NT2/D1 (cell line): ENCODE measurements at regions not wholly inside any gene's neighbourhood (a gene's known extent, or its start where the extent isn't known, plus 50 kb on each side); places are given as distances from the start of the nearest gene placed in this dataset.

Source experiments
- DNase-seq: peaks from one replicate; pipeline ENCODE4 v3.0.0-alpha.2; 2011; ENCODE audit warnings: low read depth, low spot score
- H3K27me3 ChIP-seq: 2 replicates; pipeline ENCODE4 v1.6.0; 2011; ENCODE audit warnings: mild to moderate bottlenecking; ENCODE audit not compliant: insufficient read length, insufficient read depth
- H3K36me3 ChIP-seq: 2 replicates; pipeline ENCODE4 v1.6.1; 2011; ENCODE audit warnings: mild to moderate bottlenecking, low read length, mixed read lengths; ENCODE audit not compliant: insufficient read depth, insufficient read length
- H3K4me1 ChIP-seq: 2 replicates; pipeline ENCODE4 v1.5.1; 2011; ENCODE audit not compliant: insufficient read depth, insufficient read length
- H3K4me3 ChIP-seq: 2 replicates; pipeline ENCODE4 v1.5.1; 2011; ENCODE audit warnings: low read depth; ENCODE audit not compliant: insufficient read length
- H3K9ac ChIP-seq: 2 replicates; pipeline ENCODE4 v1.6.0; 2011; ENCODE audit warnings: low read depth; ENCODE audit not compliant: insufficient read length
- H3K9me3 ChIP-seq: 2 replicates; pipeline ENCODE4 v1.5.1; 2011; ENCODE audit warnings: mild to moderate bottlenecking, low read length; ENCODE audit not compliant: insufficient read depth
- SUZ12 ChIP-seq: IDR thresholded peaks from 2 replicates; pipeline ENCODE4 v1.6.1; 2011; ENCODE audit not compliant: insufficient read length, insufficient read depth; ENCODE audit errors: extremely low read depth
- YY1 ChIP-seq: IDR thresholded peaks from 2 replicates; pipeline ENCODE4 v1.6.1; 2011; ENCODE audit not compliant: insufficient read length, insufficient read depth
- ZNF274 ChIP-seq: IDR thresholded peaks from 2 replicates; pipeline ENCODE4 v1.6.1; 2011; ENCODE audit warnings: mild to moderate bottlenecking, low read depth, low read length

DNA sequence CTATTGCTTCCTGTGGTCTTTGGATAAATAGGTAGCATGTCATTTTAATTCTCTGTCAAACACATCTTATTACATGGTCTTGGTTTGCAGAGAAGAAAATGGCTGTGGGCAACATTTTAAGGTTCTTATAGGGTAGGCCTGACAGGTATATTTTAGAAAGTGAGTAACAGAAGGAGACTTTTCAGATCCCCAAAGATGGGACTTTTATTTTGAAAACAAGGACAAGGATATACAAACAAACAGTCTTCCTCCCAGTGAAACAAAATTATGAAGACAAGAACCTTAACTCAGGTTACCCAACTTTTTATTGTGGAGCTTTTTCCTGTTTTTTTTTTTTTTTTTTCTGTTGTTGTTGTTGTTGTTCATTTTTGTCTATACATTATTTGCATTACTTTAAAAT lies 916.2 kb downstream of the NTRK3 start:
- Histone ChIP-seq H3K4me3 (no peak overlapping the region), H3K36me3 (no peaks in the 10 kb centered on the region), H3K27me3 (no peaks in the 10 kb centered on the region), H3K9me3 (no peaks in the 10 kb centered on the region), H3K4me1 (no peaks in the 10 kb centered on the region), H3K9ac (no peak overlapping the region)
- no peak for DNase-seq
- no peak for TF ChIP-seq SUZ12
- TF ChIP-seq ZNF274: no peak
- no peak for TF ChIP-seq YY1

GRCh38 chr15:87326269-87326668 lies 930.3 kb downstream of the NTRK3 start:
- no peaks in the 10 kb centered on the region for H3K36me3 ChIP-seq
- H3K4me1 ChIP-seq: no peaks in the 10 kb centered on the region
- DNase-seq: no peak
- TF ChIP-seq ZNF274 (no peak), SUZ12 (no peak), YY1 (no peak)
- no peak overlapping the region for H3K4me3 ChIP-seq
- H3K9me3 ChIP-seq: no peaks in the 10 kb centered on the region
- H3K27me3 ChIP-seq: no peaks in the 10 kb centered on the region
- H3K9ac ChIP-seq: no peak overlapping the region

DNA sequence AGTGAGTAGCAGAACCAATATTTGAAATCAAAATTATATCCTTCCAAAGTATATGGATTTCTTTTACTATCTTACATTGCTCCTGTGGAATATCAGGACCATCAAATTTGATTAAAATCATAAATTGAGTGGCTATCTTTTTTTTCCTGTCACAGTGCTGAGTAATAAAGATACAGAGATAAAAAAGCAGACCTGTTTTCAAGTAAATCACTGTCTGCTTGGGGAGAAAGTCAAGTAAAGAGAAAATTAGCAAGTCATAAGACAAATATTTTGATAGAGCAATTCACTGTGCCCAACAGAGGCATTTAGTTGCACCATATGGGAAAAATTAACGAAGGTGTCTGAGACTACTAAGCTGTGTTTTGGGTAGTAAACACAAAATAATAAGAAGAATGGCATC lies 933.7 kb downstream of the NTRK3 start:
- no peak overlapping the region for H3K4me3 ChIP-seq
- DNase-seq: no peak
- H3K9me3 ChIP-seq: no peaks in the 10 kb centered on the region
- no peaks in the 10 kb centered on the region for H3K27me3 ChIP-seq
- no peak overlapping the region for H3K9ac ChIP-seq
- no peaks in the 10 kb centered on the region for H3K36me3 ChIP-seq
- no peaks in the 10 kb centered on the region for H3K4me1 ChIP-seq
- TF ChIP-seq ZNF274: no peak
- no peak for TF ChIP-seq SUZ12
- TF ChIP-seq YY1: no peak

DNA sequence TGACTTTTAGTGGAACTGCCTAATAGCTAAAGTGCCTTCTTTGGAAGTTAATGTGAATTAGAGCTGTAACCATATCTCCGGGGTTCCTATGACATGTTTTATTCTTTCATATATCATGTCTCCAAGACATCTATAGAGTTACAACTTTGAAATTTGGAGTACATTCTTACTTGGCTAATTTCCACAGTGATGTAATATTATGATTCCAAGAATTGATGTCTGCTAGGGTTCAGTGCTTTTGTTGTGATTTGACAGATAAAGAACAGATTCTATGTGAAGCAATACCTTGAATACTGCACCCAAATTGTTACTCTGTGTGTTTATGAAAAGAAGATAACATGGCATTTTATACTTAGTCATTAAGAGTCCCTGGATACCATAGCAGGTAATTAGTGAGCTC lies 934.3 kb downstream of the NTRK3 start:
- no peak for DNase-seq
- Histone ChIP-seq H3K9ac (no peak overlapping the region), H3K36me3 (no peaks in the 10 kb centered on the region), H3K27me3 (no peaks in the 10 kb centered on the region), H3K4me1 (no peaks in the 10 kb centered on the region), H3K9me3 (no peaks in the 10 kb centered on the region), H3K4me3 (no peak overlapping the region)
- TF ChIP-seq ZNF274: no peak
- no peak for TF ChIP-seq YY1
- no peak for TF ChIP-seq SUZ12

DNA sequence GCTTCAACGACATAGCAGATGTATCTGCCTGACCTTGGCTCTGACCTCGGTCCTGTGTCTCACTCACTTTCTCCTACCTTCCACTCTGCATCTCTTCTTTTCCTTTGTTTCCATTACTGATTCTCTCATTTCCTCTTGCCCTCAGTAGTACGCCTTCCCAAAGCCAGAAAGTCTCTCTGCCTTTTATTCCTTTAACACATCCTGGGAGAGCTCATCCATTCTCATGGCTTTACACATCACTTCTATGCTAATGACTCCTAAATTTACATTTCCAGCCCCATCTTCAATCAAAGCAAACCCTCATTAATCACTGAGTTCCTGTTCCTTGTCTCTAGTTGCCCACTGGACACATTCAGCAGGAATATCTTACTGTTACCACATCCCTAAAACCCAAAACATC lies 938.6 kb downstream of the NTRK3 start:
- H3K9ac ChIP-seq: no peak overlapping the region
- no peaks in the 10 kb centered on the region for H3K36me3 ChIP-seq
- DNase-seq: peak; percentile 22
- no peak for TF ChIP-seq ZNF274
- TF ChIP-seq YY1: no peak
- no peak for TF ChIP-seq SUZ12
- H3K4me3 ChIP-seq: no peak overlapping the region
- H3K4me1 ChIP-seq: no peaks in the 10 kb centered on the region
- H3K9me3 ChIP-seq: no peaks in the 10 kb centered on the region
- no peaks in the 10 kb centered on the region for H3K27me3 ChIP-seq

DNA sequence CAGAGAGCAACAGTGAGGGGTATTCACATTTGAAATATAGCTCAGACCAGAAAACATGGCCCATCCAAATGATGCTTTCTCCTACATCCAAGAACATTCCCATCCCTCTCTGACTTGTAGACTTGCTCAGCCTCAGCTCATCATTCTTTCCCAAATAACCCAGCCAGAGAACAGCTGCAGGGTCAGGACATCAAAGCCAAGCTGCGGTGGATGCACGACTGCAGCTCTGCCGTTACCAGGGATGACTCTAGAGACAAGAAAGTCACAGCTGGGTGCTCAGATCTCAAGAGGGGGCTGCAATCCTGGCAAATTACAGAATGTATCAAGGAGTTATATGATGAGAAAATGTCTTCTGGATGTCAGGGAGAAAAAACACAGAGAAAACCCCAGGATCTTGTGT lies 944.3 kb downstream of the NTRK3 start:
- Histone ChIP-seq H3K9ac (no peak overlapping the region), H3K36me3 (no peaks in the 10 kb centered on the region), H3K4me3 (no peak overlapping the region), H3K27me3 (no peaks in the 10 kb centered on the region), H3K9me3 (no peaks in the 10 kb centered on the region), H3K4me1 (no peaks in the 10 kb centered on the region)
- TF ChIP-seq YY1 (no peak), ZNF274 (no peak), SUZ12 (no peak)
- no peak for DNase-seq

GRCh38 chr15:87300146-87300545 lies 956.4 kb downstream of the NTRK3 start:
- no peak for DNase-seq
- no peak overlapping the region for H3K9ac ChIP-seq
- TF ChIP-seq SUZ12: no peak
- TF ChIP-seq YY1: no peak
- no peak for TF ChIP-seq ZNF274
- H3K4me3 ChIP-seq: no peak overlapping the region
- H3K36me3 ChIP-seq: no peaks in the 10 kb centered on the region
- no peaks in the 10 kb centered on the region for H3K27me3 ChIP-seq
- H3K4me1 ChIP-seq: no peaks in the 10 kb centered on the region
- no peaks in the 10 kb centered on the region for H3K9me3 ChIP-seq

- no peaks in the 10 kb centered on the region for H3K9me3 ChIP-seq
- H3K4me1 ChIP-seq: no peaks in the 10 kb centered on the region
- DNase-seq: no peak
- no peak for TF ChIP-seq YY1
- TF ChIP-seq ZNF274: no peak
- TF ChIP-seq SUZ12: no peak
- H3K27me3 ChIP-seq: no peaks in the 10 kb centered on the region
- no peaks in the 10 kb centered on the region for H3K36me3 ChIP-seq
- H3K9ac ChIP-seq: no peak overlapping the region
- H3K4me3 ChIP-seq: no peak overlapping the region
These were observed 961.7 kb downstream of the NTRK3 start for GRCh38 chr15:87294854-87295253.
